ENCODE measurements at regions not wholly inside any gene's neighbourhood (a gene's known extent, or its start where the extent isn't known, plus 50 kb on each side); places are given as distances from the start of the nearest gene placed in this dataset.

DNA sequence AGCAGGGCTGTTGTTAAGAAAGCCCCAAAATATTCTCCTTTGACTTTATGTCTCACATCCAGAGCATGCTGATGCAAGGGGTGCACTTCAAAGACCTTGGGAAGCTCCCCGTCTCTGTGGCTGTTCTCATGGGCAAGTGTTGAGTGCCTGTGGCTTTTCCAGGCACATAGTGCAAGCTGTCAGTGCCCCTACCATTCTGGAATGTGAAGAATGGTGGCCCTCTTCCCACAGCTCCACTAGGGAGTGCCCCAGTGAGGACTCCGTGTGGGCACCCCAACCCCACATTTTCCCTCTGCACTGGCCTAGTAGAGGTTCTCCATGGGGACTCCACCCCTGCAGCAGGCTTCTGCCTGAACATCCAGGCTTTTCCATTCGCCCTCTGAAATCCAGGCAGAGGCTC, 673.7 kb downstream of the HTR1B start:
- Mint-ChIP-seq H3K9me3 (ENCODE audit: low read depth, unreplicated experiment) (peaks cover 6% of the 10 kb centered on the region), H3K36me3 (ENCODE audit: insufficient read depth, unreplicated experiment) (no peaks in the 10 kb centered on the region), H3K27ac (ENCODE audit: unreplicated experiment) (no peak overlapping the region), H3K27me3 (ENCODE audit: unreplicated experiment) (no peaks in the 10 kb centered on the region), H3K4me3 (ENCODE audit: low read depth, unreplicated experiment) (no peak overlapping the region), H3K4me1 (ENCODE audit: low read depth, unreplicated experiment) (peaks cover 11% of the 10 kb centered on the region)
- TF ChIP-seq CTCF (IDR thresholded peaks at IDR 0.05; ENCODE audit: unreplicated experiment): no peak
- intact Hi-C loops (cut with micrococcal nuclease; ENCODE audit: unreplicated experiment): no loop called here
- DNase-seq: no peak
- BruUV-seq (replicated peaks): no TSS peak
- CTCF ChIA-PET: no interaction called here

DNA sequence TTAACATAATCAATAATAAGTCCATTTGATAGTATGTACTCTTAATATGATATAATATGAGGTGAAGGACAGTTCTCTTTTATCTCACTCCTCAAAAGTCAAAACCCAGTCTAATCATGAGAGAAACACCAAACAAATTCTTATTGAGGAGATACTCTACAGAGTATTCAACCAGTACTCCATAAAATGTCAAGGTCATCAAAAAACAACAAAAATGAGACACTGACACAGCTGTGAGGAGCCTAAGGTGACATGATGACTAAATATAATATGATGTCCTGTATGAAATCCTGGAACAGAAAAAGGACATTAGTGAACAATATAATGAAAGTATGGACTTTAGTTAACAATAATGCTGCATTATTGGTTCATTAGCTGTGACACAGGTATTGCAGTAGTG, 675.1 kb downstream of the HTR1B start:
- DNase-seq: no peak
- CTCF ChIA-PET: no interaction called here
- Mint-ChIP-seq H3K36me3 (ENCODE audit: insufficient read depth, unreplicated experiment) (no peaks in the 10 kb centered on the region), H3K9me3 (ENCODE audit: low read depth, unreplicated experiment) (peaks cover 9% of the 10 kb centered on the region), H3K4me1 (ENCODE audit: low read depth, unreplicated experiment) (peaks cover 11% of the 10 kb centered on the region), H3K27me3 (ENCODE audit: unreplicated experiment) (no peaks in the 10 kb centered on the region), H3K27ac (ENCODE audit: unreplicated experiment) (no peak overlapping the region), H3K4me3 (ENCODE audit: low read depth, unreplicated experiment) (no peak overlapping the region)
- intact Hi-C loops (cut with micrococcal nuclease; ENCODE audit: unreplicated experiment): no loop called here
- no peak for TF ChIP-seq CTCF (IDR thresholded peaks at IDR 0.05; ENCODE audit: unreplicated experiment)
- BruUV-seq (replicated peaks): no TSS peak

DNA sequence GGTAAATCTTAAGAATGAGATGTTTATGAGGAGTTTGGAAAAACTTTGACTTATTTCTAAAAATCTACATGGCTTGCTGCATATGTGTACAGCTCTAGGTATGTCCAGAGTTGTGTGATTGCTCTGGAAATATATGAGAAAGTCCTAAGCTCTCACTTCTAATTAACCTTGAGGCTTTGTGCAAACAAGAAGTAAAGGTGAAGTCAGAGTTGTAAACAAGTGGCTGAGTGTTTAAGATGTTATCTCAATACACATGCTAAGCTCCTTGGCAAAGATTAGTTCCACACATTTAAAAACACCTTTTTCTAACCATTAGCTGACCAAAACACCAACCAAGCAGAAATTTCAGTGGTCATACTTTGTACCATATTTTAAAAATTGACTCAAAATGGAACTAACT, 684.2 kb downstream of the HTR1B start:
- intact Hi-C loops (cut with micrococcal nuclease; ENCODE audit: unreplicated experiment): no loop called here
- no peak overlapping the region for H3K27ac Mint-ChIP-seq (ENCODE audit: unreplicated experiment)

GRCh38 chr6:76776876-76777275, 686.4 kb downstream of the HTR1B start:
- no peaks in the 10 kb centered on the region for H3K27me3 Mint-ChIP-seq (ENCODE audit: unreplicated experiment)
- CTCF ChIA-PET: no interaction called here
- DNase-seq: no peak
- no TSS peak for BruUV-seq (replicated peaks)
- H3K4me3 Mint-ChIP-seq (ENCODE audit: low read depth, unreplicated experiment): no peak overlapping the region
- no peak overlapping the region for H3K27ac Mint-ChIP-seq (ENCODE audit: unreplicated experiment)
- intact Hi-C loops (cut with micrococcal nuclease; ENCODE audit: unreplicated experiment): no loop called here
- no peaks in the 10 kb centered on the region for H3K4me1 Mint-ChIP-seq (ENCODE audit: low read depth, unreplicated experiment)
- H3K9me3 Mint-ChIP-seq (ENCODE audit: low read depth, unreplicated experiment): no peaks in the 10 kb centered on the region
- no peak for TF ChIP-seq CTCF (IDR thresholded peaks at IDR 0.05; ENCODE audit: unreplicated experiment)
- H3K36me3 Mint-ChIP-seq (ENCODE audit: insufficient read depth, unreplicated experiment): no peaks in the 10 kb centered on the region

More for the DNA sequence above, 684.2 kb downstream of the HTR1B start:
- no peak for DNase-seq
- Mint-ChIP-seq H3K4me3 (ENCODE audit: low read depth, unreplicated experiment) (no peak overlapping the region), H3K36me3 (ENCODE audit: insufficient read depth, unreplicated experiment) (no peaks in the 10 kb centered on the region), H3K4me1 (ENCODE audit: low read depth, unreplicated experiment) (no peaks in the 10 kb centered on the region), H3K27me3 (ENCODE audit: unreplicated experiment) (no peaks in the 10 kb centered on the region), H3K9me3 (ENCODE audit: low read depth, unreplicated experiment) (peaks cover 3% of the 10 kb centered on the region)
- BruUV-seq (replicated peaks): no TSS peak
- CTCF ChIA-PET: interaction anchor here (0.6 kb wide), 1 partner anchor 18 kb away, joined by 3 read pairs; no protein-coding TSS in a partner anchor
- TF ChIP-seq CTCF (IDR thresholded peaks at IDR 0.05; ENCODE audit: unreplicated experiment): no peak

Data from Calu3 (cell line).